Parathyroid adenoma (tissue), 2 donors: ENCODE measurements at regions not wholly inside any gene's neighbourhood (a gene's known extent, or its start where the extent isn't known, plus 50 kb on each side); places are given as distances from the start of the nearest gene placed in this dataset.

Experiments used
- H2AFZ ChIP-seq: fragments of 300-600 bp; sonication (generic); one replicate; pipeline ENCODE4 v1.7.0; 2017; ENCODE audit warnings: antibody characterized with exemption, mild to moderate bottlenecking
- H3K27ac ChIP-seq: fragments of 300-600 bp; sonication (generic); one replicate; pipeline ENCODE4 v1.7.0; 2017
- H3K27me3 ChIP-seq: fragments of 300-600 bp; sonication (generic); one replicate; pipeline ENCODE4 v1.7.0; 2017; ENCODE audit warnings: low read length; ENCODE audit not compliant: control insufficient read depth, insufficient read depth
- H3K36me3 ChIP-seq: fragments of 300-600 bp; sonication (generic); one replicate; pipeline ENCODE4 v1.7.0; 2017; ENCODE audit warnings: low read length; ENCODE audit not compliant: control insufficient read depth, insufficient read depth
- H3K4me1 ChIP-seq: fragments of 300-600 bp; sonication (generic); one replicate; pipeline ENCODE4 v1.7.0; 2017; ENCODE audit warnings: control low read depth
- H3K4me2 ChIP-seq: fragments of 300-600 bp; sonication (generic); one replicate; pipeline ENCODE4 v1.7.0; 2017; ENCODE audit warnings: low read length
- H3K4me3 ChIP-seq: fragments of 300-600 bp; sonication (generic); one replicate; pipeline ENCODE4 v1.7.0; 2017; ENCODE audit warnings: low read depth, low read length
- H3K79me2 ChIP-seq: fragments of 300-600 bp; sonication (generic); one replicate; pipeline ENCODE4 v1.7.0; 2017; ENCODE audit warnings: control low read depth
- H3K9ac ChIP-seq: fragments of 300-600 bp; sonication (generic); one replicate; pipeline ENCODE4 v1.7.0; 2017; ENCODE audit warnings: mild to moderate bottlenecking
- H3K9me3 ChIP-seq: fragments of 300-600 bp; sonication (generic); one replicate; pipeline ENCODE4 v1.7.0; 2017; ENCODE audit warnings: low read length; ENCODE audit not compliant: control insufficient read depth
- CTCF ChIP-seq: fragments of 300-600 bp; sonication (generic); IDR thresholded peaks from one replicate; pipeline ENCODE4 v1.7.0; 2017; ENCODE audit warnings: antibody characterized with exemption, mild to moderate bottlenecking
- donor health status: primary hyperparathyroidism.

- no peak for TF ChIP-seq CTCF
- peak overlapping the region; percentile 73 for H2AFZ ChIP-seq
- no peak overlapping the region for H3K9ac ChIP-seq
- peak overlapping the region; percentile 85 for H3K4me2 ChIP-seq
- peaks cover 20% of the 10 kb centered on the region for H3K4me1 ChIP-seq
- H3K79me2 ChIP-seq: no peaks in the 10 kb centered on the region
- peak overlapping the region; percentile 60 for H3K4me3 ChIP-seq
- H3K9me3 ChIP-seq: no peaks in the 10 kb centered on the region
- H3K27me3 ChIP-seq: no peaks in the 10 kb centered on the region
- no peaks in the 10 kb centered on the region for H3K36me3 ChIP-seq
- peak overlapping the region; percentile 97 for H3K27ac ChIP-seq
These were observed 133.0 kb downstream of the C9orf50 start for GRCh38 chr9:129487658-129488483.

- peaks cover 20% of the 10 kb centered on the region for H3K4me1 ChIP-seq
- peak overlapping the region; percentile 73 for H2AFZ ChIP-seq
- H3K4me3 ChIP-seq: no peak overlapping the region
- no peak for TF ChIP-seq CTCF
- H3K79me2 ChIP-seq: no peaks in the 10 kb centered on the region
- no peaks in the 10 kb centered on the region for H3K27me3 ChIP-seq
- no peak overlapping the region for H3K4me2 ChIP-seq
- no peak overlapping the region for H3K9ac ChIP-seq
- H3K9me3 ChIP-seq: no peaks in the 10 kb centered on the region
- peak overlapping the region; percentile 97 for H3K27ac ChIP-seq
- H3K36me3 ChIP-seq: no peaks in the 10 kb centered on the region
These were observed 133.9 kb downstream of the C9orf50 start for GRCh38 chr9:129486756-129487657.

GRCh38 chr9:129485145-129485774 lies 135.6 kb downstream of the C9orf50 start:
- Histone ChIP-seq H3K4me2 (no peak overlapping the region), H2AFZ (no peak overlapping the region), H3K27me3 (no peaks in the 10 kb centered on the region), H3K36me3 (no peaks in the 10 kb centered on the region), H3K9me3 (no peaks in the 10 kb centered on the region), H3K4me3 (no peak overlapping the region), H3K4me1 (peaks cover 22% of the 10 kb centered on the region), H3K9ac (no peak overlapping the region), H3K27ac (peak overlapping the region; percentile 24), H3K79me2 (no peaks in the 10 kb centered on the region)
- no peak for TF ChIP-seq CTCF

GRCh38 chr9:129484352-129485000 lies 136.4 kb downstream of the C9orf50 start:
- Histone ChIP-seq H3K79me2 (no peaks in the 10 kb centered on the region), H3K27me3 (no peaks in the 10 kb centered on the region), H3K9ac (no peak overlapping the region), H3K4me1 (peaks cover 22% of the 10 kb centered on the region), H3K4me2 (peak overlapping the region; percentile 55), H3K36me3 (no peaks in the 10 kb centered on the region), H3K4me3 (no peak overlapping the region), H3K27ac (peak overlapping the region; percentile 100), H3K9me3 (no peaks in the 10 kb centered on the region), H2AFZ (no peak overlapping the region)
- no peak for TF ChIP-seq CTCF
